A673 (cell line): ENCODE measurements at regions not wholly inside any gene's neighbourhood (a gene's known extent, or its start where the extent isn't known, plus 50 kb on each side); places are given as distances from the start of the nearest gene placed in this dataset.

Source experiments
- BruUV-seq: library from RNA; stranded (reverse); fragments of 400-500 nt; replicated peaks from 2 replicates; lab custom pipeline; 2021; lab: Mats Ljungman, UMichigan
- CTCF ChIA-PET: fragments of 300-600 bp; sonication (Branson Sonifier 250); formaldehyde crosslinking; loops from one replicate; lab custom pipeline; 2022; ENCODE audit warnings: antibody characterized with exemption; lab: Charles Lee
- POLR2A ChIA-PET: fragments of 300-600 bp; sonication (Branson Sonifier 250); formaldehyde crosslinking; loops from one replicate; lab custom pipeline; 2022; ENCODE audit warnings: antibody characterized with exemption; ENCODE audit not compliant: low non-redundant PET; lab: Charles Lee
- DNase-seq: peaks from one replicate; pipeline ENCODE4 v3.0.0-alpha.2; 2015; ENCODE audit warnings: low spot score
- H3K27ac ChIP-seq: fragments of 200-600 bp; sonication (generic); 2 replicates; pipeline ENCODE4 v1.5.1; 2016; ENCODE audit warnings: mixed run types, low read depth, mild to moderate bottlenecking, mixed read lengths, antibody characterized with exemption, low read length; ENCODE audit not compliant: poor library complexity, severe bottlenecking
- H3K27me3 ChIP-seq: fragments of 200-600 bp; sonication (generic); replicated peaks from 2 replicates; pipeline ENCODE4 v1.6.1; 2017; ENCODE audit warnings: mixed run types, low read depth, mild to moderate bottlenecking, mixed read lengths, antibody characterized with exemption, low read length; ENCODE audit not compliant: insufficient read depth, poor library complexity
- H3K36me3 ChIP-seq: fragments of 200-600 bp; sonication (generic); 2 replicates; pipeline ENCODE4 v1.6.1; 2016; ENCODE audit warnings: mixed run types, mild to moderate bottlenecking, mixed read lengths, antibody characterized with exemption, low read length; ENCODE audit not compliant: insufficient read depth, poor library complexity, severe bottlenecking
- H3K4me1 ChIP-seq: fragments of 200-600 bp; sonication (generic); 2 replicates; pipeline ENCODE4 v1.6.1; 2017; ENCODE audit warnings: mixed run types, mild to moderate bottlenecking, mixed read lengths, antibody characterized with exemption, low read length; ENCODE audit not compliant: insufficient read depth, poor library complexity, severe bottlenecking
- H3K4me3 ChIP-seq: fragments of 200-600 bp; sonication (generic); 2 replicates; pipeline ENCODE4 v1.5.1; 2016; ENCODE audit warnings: low read depth, mixed run types, mild to moderate bottlenecking, mixed read lengths, low read length; ENCODE audit not compliant: poor library complexity, severe bottlenecking
- H3K9me3 ChIP-seq: fragments of 200-600 bp; sonication (generic); 2 replicates; pipeline ENCODE4 v1.6.1; 2016; ENCODE audit warnings: mixed run types, low read depth, mild to moderate bottlenecking, mixed read lengths, antibody characterized with exemption, low read length; ENCODE audit not compliant: poor library complexity, severe bottlenecking
- EZH2 ChIP-seq: fragments of 200-600 bp; sonication (generic); IDR thresholded peaks from 2 replicates; pipeline ENCODE4 v1.6.1; 2017; ENCODE audit warnings: borderline replicate concordance, low read depth, mild to moderate bottlenecking, mixed read lengths, antibody characterized with exemption, low read length; ENCODE audit not compliant: poor library complexity, severe bottlenecking
- intact Hi-C: fragments of 100-400 bp; cut with micrococcal nuclease; formaldehyde crosslinking; loops from one replicate; pipeline ENCODE4 v1.10.0; 2022; ENCODE audit not compliant: unreplicated experiment
- TF ChIP-seq, protein P1 (sequence below): fragments of 300-800, 200-600 bp; sonication (generic); conservative IDR thresholded peaks from 2 replicates; pipeline ENCODE4 v1.5.1; 2017; ENCODE audit warnings: low read depth, mild to moderate bottlenecking, antibody characterized with exemption, low read length, moderate library complexity, mixed read lengths

- DNase-seq: no peak
- H3K9me3 ChIP-seq: no peaks in the 10 kb centered on the region
- intact Hi-C loops: no loop called here
- H3K4me3 ChIP-seq: no peak overlapping the region
- BruUV-seq: no TSS peak
- CTCF ChIA-PET: no interaction called here
- TF ChIP-seq EZH2: no peak
- TF ChIP-seq, protein P1, sequence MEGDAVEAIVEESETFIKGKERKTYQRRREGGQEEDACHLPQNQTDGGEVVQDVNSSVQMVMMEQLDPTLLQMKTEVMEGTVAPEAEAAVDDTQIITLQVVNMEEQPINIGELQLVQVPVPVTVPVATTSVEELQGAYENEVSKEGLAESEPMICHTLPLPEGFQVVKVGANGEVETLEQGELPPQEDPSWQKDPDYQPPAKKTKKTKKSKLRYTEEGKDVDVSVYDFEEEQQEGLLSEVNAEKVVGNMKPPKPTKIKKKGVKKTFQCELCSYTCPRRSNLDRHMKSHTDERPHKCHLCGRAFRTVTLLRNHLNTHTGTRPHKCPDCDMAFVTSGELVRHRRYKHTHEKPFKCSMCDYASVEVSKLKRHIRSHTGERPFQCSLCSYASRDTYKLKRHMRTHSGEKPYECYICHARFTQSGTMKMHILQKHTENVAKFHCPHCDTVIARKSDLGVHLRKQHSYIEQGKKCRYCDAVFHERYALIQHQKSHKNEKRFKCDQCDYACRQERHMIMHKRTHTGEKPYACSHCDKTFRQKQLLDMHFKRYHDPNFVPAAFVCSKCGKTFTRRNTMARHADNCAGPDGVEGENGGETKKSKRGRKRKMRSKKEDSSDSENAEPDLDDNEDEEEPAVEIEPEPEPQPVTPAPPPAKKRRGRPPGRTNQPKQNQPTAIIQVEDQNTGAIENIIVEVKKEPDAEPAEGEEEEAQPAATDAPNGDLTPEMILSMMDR: no peak
- H3K36me3 ChIP-seq: no peaks in the 10 kb centered on the region
- no peaks in the 10 kb centered on the region for H3K27me3 ChIP-seq
- no peak overlapping the region for H3K27ac ChIP-seq
- H3K4me1 ChIP-seq: no peaks in the 10 kb centered on the region
- POLR2A ChIA-PET: no interaction called here
Observed at GRCh38 chr12:116650062-116650461, 87.8 kb downstream of the SPRING1 start.

- Histone ChIP-seq H3K4me1 (no peaks in the 10 kb centered on the region), H3K9me3 (no peaks in the 10 kb centered on the region), H3K27me3 (no peaks in the 10 kb centered on the region), H3K36me3 (no peaks in the 10 kb centered on the region), H3K27ac (no peak overlapping the region), H3K4me3 (no peak overlapping the region)
- POLR2A ChIA-PET: no interaction called here
- no TSS peak for BruUV-seq
- intact Hi-C loops: no loop called here
- TF ChIP-seq, protein P1: no peak
- no peak for DNase-seq
- CTCF ChIA-PET: no interaction called here
Observed at GRCh38 chr12:116647813-116648212, 88.6 kb downstream of the MAP1LC3B2 start.

DNA sequence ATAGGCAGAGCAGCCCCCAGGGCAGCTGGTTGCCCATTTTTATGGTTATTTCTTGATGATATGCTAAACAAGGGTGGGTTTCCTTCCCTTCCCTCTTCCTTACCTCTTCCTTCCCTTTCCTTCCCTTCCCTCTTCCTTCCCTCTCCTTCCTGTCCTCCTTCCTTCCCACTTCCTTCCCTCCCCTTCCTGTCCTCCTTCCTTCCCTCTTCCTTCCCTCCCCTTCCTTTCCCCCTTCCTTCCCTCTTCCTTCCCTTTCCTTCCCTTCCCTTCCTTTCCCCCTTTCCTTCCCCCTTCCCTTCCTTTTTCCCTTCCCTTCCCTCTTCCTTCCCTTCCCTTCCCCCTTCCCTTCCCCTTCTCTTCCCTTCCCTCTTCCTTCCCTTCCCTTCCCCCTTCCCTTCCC is 87.7 kb downstream of the MAP1LC3B2 start:
- CTCF ChIA-PET: no interaction called here
- H3K36me3 ChIP-seq: no peaks in the 10 kb centered on the region
- no peak overlapping the region for H3K27ac ChIP-seq
- POLR2A ChIA-PET: no interaction called here
- H3K9me3 ChIP-seq: no peaks in the 10 kb centered on the region
- no peaks in the 10 kb centered on the region for H3K4me1 ChIP-seq
- no peak for TF ChIP-seq EZH2
- TF ChIP-seq, protein P1: no peak
- no peak for DNase-seq
- H3K27me3 ChIP-seq: no peaks in the 10 kb centered on the region
- no peak overlapping the region for H3K4me3 ChIP-seq
- intact Hi-C loops: no loop called here
- no TSS peak for BruUV-seq
